GM12892 (cell line): ENCODE measurements at regions not wholly inside any gene's neighbourhood (a gene's known extent, or its start where the extent isn't known, plus 50 kb on each side); places are given as distances from the start of the nearest gene placed in this dataset.

Experiments used
- POLR2A ChIP-seq: IDR thresholded peaks from 2 replicates; pipeline ENCODE4 v1.6.1; 2011; ENCODE audit warnings: low read depth, low read length, control low read depth
- POLR2AphosphoS5 ChIP-seq: IDR thresholded peaks from 2 replicates; pipeline ENCODE4 v1.6.1; 2011; ENCODE audit warnings: low read depth, low read length, control low read depth

DNA sequence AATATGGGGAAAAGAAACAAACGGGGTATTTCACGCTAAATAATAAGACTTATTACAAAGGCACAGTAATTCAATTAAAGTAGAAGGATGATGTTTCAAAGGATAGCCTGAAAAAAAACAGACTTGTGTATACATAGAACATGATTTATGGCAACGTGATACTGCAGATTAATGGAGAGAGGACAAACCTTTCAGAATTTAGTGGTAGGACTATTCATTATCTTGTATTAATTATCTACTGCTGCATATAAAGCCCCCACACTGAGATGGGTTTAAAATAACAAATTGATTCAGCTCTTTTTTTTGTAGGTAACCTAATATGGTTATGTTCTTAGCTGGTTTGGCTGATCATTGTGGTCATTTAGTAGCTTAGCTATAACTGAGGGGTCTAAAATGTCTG lies 1269.0 kb downstream of the FSTL5 start:
- no peak for TF ChIP-seq POLR2AphosphoS5
- TF ChIP-seq POLR2A: no peak
